SK-N-MC (cell line): ENCODE measurements at regions not wholly inside any gene's neighbourhood (a gene's known extent, or its start where the extent isn't known, plus 50 kb on each side); places are given as distances from the start of the nearest gene placed in this dataset.

ENCODE experiments used
- EZH2 ChIP-seq: fragments of 200-600 bp; sonication (generic); IDR thresholded peaks from one replicate; pipeline ENCODE4 v1.6.1; 2017; ENCODE audit warnings: antibody characterized with exemption
- POLR2AphosphoS5 ChIP-seq: IDR thresholded peaks from 2 replicates; pipeline ENCODE4 v1.6.1; 2012; ENCODE audit warnings: mild to moderate bottlenecking, low read depth, low read length, borderline replicate concordance

- TF ChIP-seq POLR2AphosphoS5 (no peak), EZH2 (no peak)
Observed at GRCh38 chr15:97165205-97165604, 795.3 kb upstream of the ARRDC4 start.
